ENCODE measurements at regions not wholly inside any gene's neighbourhood (a gene's known extent, or its start where the extent isn't known, plus 50 kb on each side); places are given as distances from the start of the nearest gene placed in this dataset.
"Not testable (repeated sequence)": the region's sequence is repeated elsewhere in the genome, so short reads cannot be mapped to it uniquely, and the experiment has no call there.

GRCh38 chr17:26936645-26937044 lies 357.3 kb upstream of the WSB1 start:
- not testable (repeated sequence) for DNase-seq

- not testable (repeated sequence) for DNase-seq
These were observed 356.1 kb upstream of the WSB1 start for GRCh38 chr17:26937750-26938322.

- not testable (repeated sequence) for DNase-seq
These were observed 354.2 kb upstream of the WSB1 start for GRCh38 chr17:26939755-26940154.

DNA sequence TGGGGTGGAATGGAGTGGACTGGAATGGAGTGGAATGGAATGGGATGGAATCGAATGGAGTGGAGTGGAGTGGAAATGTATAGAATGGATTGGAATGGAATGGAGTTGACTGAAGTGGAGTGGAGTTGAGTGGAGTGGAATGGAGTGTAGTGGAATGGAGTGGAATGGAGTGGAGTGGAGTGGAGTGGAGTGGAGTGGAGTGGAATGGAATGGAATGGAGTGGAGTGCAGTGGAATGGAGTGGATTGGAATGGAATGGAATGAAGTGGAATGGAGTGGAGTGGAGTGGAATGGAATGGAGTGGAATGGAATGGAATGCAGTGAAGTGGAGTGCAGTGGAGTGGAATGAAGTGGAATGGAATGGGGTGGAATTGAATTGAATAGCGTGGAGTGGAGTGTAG lies 353.3 kb upstream of the WSB1 start:
- not testable (repeated sequence) for DNase-seq

DNA sequence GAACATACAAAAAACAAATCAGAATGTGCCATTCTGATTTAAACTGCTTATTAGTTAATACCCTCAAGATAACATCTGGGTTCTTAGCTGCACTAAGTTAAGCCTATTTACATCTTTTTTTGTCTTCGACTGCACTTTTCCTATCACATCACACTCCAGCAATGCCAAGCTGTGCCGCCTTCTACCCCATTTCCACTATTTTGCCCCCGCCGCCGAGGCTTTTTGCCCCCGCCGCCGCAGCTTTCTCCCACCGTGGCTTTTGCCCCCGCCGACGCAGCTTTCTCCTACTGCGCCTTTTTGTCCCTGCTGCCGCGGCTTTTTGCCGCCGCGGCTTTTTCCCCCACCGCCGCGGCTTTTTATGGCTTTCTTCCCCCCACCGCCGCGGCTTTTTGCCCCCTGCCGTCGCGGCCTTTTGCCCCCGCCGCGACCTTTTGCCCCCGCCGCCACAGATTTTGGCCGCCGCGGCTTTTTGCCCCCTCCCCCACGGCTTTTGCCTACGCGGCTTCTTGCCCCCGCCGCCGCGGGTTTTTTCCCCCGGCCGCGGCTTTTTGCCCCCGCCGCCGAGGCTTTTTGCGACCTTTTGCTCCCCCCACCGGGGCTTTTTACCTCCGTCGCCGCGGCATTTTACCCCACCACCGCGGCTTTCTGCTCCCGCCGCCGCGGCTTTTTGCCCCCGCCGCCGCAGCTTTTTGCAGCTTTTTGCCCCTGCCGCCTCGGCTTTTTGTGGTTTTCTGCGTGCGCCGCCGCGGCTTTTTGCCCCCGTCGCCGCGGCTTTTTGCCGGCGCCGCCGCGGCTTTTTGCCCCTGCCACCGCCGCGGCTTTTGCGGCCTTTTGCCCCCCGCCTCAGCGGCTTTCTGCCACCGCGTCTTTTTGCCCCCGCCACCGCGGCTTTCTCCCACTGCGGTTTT lies 331.4 kb upstream of the WSB1 start:
- no peak for DNase-seq

DNA sequence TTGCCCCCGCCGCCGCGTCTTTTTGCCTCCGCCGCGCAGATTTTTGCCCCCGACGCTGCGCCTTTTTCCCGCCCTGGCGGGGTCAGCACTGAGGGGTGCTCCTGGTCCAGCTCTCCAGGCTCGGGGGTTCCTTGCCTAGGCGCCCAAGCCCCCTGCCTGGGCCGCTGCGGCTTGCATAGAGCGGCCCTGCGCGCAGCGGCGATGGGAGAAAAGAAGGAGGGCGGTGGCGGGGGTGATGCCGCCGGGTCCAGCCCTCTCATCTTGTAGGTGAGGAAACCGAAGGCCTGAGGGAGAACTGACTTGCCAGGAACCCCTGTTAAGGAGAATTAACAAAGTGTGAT lies 330.8 kb upstream of the WSB1 start:
- no peak for DNase-seq

- not testable (repeated sequence) for DNase-seq
These were observed 327.9 kb upstream of the WSB1 start for GRCh38 chr17:26965898-26966624.

- not testable (repeated sequence) for DNase-seq
These were observed 327.2 kb upstream of the WSB1 start for GRCh38 chr17:26966625-26967179.

GRCh38 chr17:26981845-26982425 lies 312.0 kb upstream of the WSB1 start:
- DNase-seq, result not testable (repeated sequence)

DNA sequence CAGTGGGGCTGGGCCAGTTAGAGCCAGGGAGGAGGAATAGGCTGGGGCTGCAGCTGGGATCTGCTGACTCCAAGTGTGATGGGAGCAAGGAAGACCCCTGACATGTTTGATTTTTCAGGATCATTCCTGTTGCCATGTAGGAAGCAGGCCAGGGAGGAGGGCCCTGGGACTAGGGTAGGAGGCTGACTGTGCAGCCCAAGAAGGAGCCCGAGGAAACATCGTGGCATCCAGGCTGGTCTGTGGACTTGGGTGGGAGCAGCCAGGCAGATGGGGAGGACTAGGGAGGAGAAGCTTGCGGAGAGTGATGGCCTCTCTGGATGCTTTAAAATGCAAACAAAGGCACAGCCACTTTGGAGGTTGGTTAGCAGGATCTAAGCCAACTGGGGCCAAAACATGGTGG lies 311.4 kb upstream of the WSB1 start:
- not testable (repeated sequence) for DNase-seq

DNA sequence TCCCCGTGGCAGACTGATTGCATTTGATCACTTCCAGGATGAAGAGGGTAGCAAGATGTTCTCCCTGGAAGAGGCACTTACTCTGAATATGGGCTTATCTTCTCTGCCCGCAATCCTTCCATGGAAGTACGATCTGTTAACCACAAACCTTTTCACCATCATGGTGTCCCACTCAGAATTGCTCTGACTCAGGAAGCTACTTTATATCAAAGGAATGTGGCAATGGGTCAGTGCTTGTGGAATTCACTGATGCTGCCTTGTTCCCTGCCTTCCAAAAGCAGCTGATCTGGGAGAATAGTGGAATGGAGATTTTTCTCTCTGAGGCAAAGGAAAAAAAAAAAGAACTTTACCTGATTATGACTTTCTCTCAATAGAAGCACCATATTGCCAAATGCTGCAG lies 306.1 kb upstream of the WSB1 start:
- not testable (repeated sequence) for DNase-seq

GRCh38 chr17:26994648-26995047 lies 299.3 kb upstream of the WSB1 start:
- not testable (repeated sequence) for DNase-seq

- not testable (repeated sequence) for DNase-seq
These were observed 297.6 kb upstream of the WSB1 start for GRCh38 chr17:26996146-26996916.

DNA sequence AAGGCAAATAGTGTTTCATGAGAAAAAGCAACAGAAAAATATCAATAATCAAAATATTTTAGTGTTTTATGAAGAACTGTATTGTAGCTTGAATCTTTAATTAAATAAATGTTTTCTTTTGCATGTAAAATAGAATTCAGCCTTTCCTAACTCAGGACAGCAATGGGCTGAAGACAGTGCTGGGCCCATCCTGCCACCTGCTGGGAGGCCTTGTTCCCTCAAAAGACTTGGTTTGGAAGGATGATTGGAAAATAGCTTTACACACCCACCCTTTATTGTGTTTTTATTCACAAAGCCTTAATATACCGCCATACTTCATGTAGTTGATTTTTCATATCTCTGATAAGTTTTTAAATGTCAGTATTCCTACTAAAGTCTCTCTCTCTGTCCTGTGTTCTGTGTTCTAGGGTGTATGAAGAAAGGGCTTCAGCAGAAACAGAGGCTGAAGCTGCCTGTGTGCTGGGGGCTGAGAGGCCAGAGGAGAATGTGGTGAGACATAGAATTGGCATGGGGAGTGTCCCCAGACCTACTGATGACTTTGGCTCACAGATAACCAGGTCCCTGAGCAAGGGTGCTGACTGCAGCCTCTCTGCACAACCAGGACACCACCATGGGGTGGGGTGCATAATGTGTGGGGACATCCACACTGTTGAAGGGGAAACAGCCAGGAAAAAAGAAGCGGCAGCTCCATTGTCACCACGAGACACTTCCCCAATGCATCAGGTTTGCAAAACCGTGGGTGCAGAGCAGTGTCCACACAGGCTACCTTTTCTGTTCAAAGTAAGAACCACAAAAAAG lies 286.0 kb upstream of the WSB1 start:
- not testable (repeated sequence) for DNase-seq

GRCh38 chr17:27009087-27009486 lies 284.8 kb upstream of the WSB1 start:
- no peak for DNase-seq

- not testable (repeated sequence) for DNase-seq
These were observed 283.8 kb upstream of the WSB1 start for GRCh38 chr17:27010138-27010537.

GRCh38 chr17:27030552-27030951 lies 263.4 kb upstream of the WSB1 start:
- not testable (repeated sequence) for DNase-seq

- no peak for DNase-seq
These were observed 255.2 kb upstream of the WSB1 start for GRCh38 chr17:27038676-27039075.

GRCh38 chr17:27045039-27045438 lies 248.9 kb upstream of the WSB1 start:
- not testable (repeated sequence) for DNase-seq

GRCh38 chr17:27049104-27049784 lies 244.7 kb upstream of the WSB1 start:
- no peak for DNase-seq

Data from muscle of arm (tissue), 1 donor.